Stomach (tissue), 8 donors: ENCODE measurements at regions not wholly inside any gene's neighbourhood (a gene's known extent, or its start where the extent isn't known, plus 50 kb on each side); places are given as distances from the start of the nearest gene placed in this dataset.
A peak's percentile ranks its signal among the peaks of the same experiment; 100 is the strongest.

ENCODE experiments used
- DNase-seq, 2 donors: peaks; one replicate each; pipeline versions ENCODE4 v3.0.0 to v3.0.0-alpha.2; 2013 to 2019
- H3K27ac ChIP-seq, 5 donors: fragments of 200-600 bp in 4 of 5; sonication (generic) in 4 of 5; one replicate each; pipeline ENCODE4 v1.5.1; 2013 to 2019; ENCODE audit warnings: mild to moderate bottlenecking in 1 of 5, moderate library complexity in 1 of 5
- H3K27me3 ChIP-seq, 3 donors: fragments of 200-600 bp; sonication (generic); one replicate each; pipeline ENCODE4 v1.5.1; 2017 to 2019; ENCODE audit warnings: mixed run types in 1 of 3
- H3K36me3 ChIP-seq, 4 donors: fragments of 200-600 bp; sonication (generic); 1 replicate in 3 of 4; 2 replicates in 1 of 4; pipeline ENCODE4 v1.5.1; 2016 to 2019
- H3K4me1 ChIP-seq, 4 donors: fragments of 200-600 bp; sonication (generic); one replicate each; pipeline ENCODE4 v1.5.1; 2016 to 2019
- H3K4me3 ChIP-seq, 4 donors: fragments of 200-600 bp; sonication (generic) in 3 of 4; one replicate each; pipeline ENCODE4 v1.5.1; 2016 to 2019; ENCODE audit warnings: mild to moderate bottlenecking in 1 of 4
- H3K9me3 ChIP-seq, 4 donors: fragments of 200-600 bp; sonication (generic); one replicate each; pipeline ENCODE4 v1.5.1; 2016 to 2019
- CTCF ChIP-seq, 7 experiments: fragments of 450-650 bp in 4 of 7; fragments of 200-600 bp in 3 of 7; sonication (generic) in 3 of 7; IDR thresholded peaks; one replicate each; pipeline ENCODE4 v1.5.1; 2016 to 2019; ENCODE audit warnings: antibody characterized with exemption in 7 of 7, control low read depth in 2 of 7, mild to moderate bottlenecking in 1 of 7
- EP300 ChIP-seq: sonication (generic); formaldehyde crosslinking; IDR thresholded peaks from one replicate; pipeline ENCODE4 v1.6.1; 2017; ENCODE audit warnings: antibody characterized with exemption
- POLR2A ChIP-seq, 4 donors: fragments of 450-650 bp; IDR thresholded peaks; one replicate each; pipeline ENCODE4 v1.6.1; 2016; ENCODE audit warnings: antibody characterized with exemption in 4 of 4, control low read depth in 2 of 4, mild to moderate bottlenecking in 1 of 4, moderate library complexity in 1 of 4
- POLR2AphosphoS5 ChIP-seq, 3 donors: sonication (generic); formaldehyde crosslinking; IDR thresholded peaks; one replicate each; pipeline ENCODE4 v1.6.1; 2016; ENCODE audit warnings: antibody characterized with exemption in 3 of 3
- WGBS, 5 donors: extraction: QIAGEN DNeasy Blood & Tissue Kit in 3 of 5; methylation state at CpG; one replicate each; pipeline versions ENCODE4 v1.1.5 to v1.1.7; 2013 to 2018; 5-methylcytosine and 5-hydroxymethylcytosine counted together
- intact Hi-C: fragments of 100-400 bp; cut with DNase I; formaldehyde crosslinking; loops from one replicate; pipeline ENCODE4 v1.15.1; 2023; ENCODE audit warnings: low total_unique reads
- donor health status: healthy with polysubstance abuse.
- donor health status: Bipolar disorder and iron deficiency.
- donor health status: healthy.

DNA sequence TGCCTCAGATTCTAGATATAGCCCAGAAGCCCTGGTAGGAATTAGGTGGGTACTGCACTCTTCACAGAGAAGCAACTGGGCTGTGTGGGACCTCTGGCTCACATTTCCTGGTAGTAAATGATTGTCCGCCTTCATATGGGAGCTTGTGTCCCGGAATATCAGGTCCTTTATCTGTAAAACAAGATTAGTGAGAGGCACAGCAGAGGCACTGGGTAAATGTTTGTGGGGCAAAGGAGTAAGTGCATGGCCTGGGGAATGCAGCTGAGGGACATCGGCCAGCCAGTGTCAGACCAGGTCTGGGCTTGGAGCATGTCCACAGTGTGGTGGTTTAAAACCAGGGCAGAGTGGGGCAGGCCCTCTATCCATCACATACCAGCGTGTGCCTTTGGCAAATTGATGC, 323.3 kb upstream of the ZMIZ1 start:
- TF ChIP-seq CTCF (IDR thresholded peaks at IDR 0.05), result no peak
- no peak for TF ChIP-seq EP300
- TF ChIP-seq POLR2AphosphoS5 (IDR thresholded peaks at IDR 0.05), result peak in 2 of 3 donors; percentile 15 to 54
- TF ChIP-seq POLR2A (IDR thresholded peaks at IDR 0.05), result no peak
- DNase-seq, result peak; percentile 63 to 73
- intact Hi-C loops, result no loop called here
- H3K9me3 ChIP-seq, result no peaks in the 10 kb centered on the region
- 29 to 55% (median 36%) methylated on average over 4 of the region's 4 CpGs for WGBS, 5 donors
- no peak overlapping the region for H3K4me3 ChIP-seq
- peak overlapping the region in 3 of 5 donors; percentile 10 to 55 (median 24) for H3K27ac ChIP-seq
- peaks cover 27 to 54% (median 49%) of the 10 kb centered on the region in 4 donors for H3K4me1 ChIP-seq
- no peaks in the 10 kb centered on the region for H3K27me3 ChIP-seq
- H3K36me3 ChIP-seq, result no peaks in the 10 kb centered on the region

DNA sequence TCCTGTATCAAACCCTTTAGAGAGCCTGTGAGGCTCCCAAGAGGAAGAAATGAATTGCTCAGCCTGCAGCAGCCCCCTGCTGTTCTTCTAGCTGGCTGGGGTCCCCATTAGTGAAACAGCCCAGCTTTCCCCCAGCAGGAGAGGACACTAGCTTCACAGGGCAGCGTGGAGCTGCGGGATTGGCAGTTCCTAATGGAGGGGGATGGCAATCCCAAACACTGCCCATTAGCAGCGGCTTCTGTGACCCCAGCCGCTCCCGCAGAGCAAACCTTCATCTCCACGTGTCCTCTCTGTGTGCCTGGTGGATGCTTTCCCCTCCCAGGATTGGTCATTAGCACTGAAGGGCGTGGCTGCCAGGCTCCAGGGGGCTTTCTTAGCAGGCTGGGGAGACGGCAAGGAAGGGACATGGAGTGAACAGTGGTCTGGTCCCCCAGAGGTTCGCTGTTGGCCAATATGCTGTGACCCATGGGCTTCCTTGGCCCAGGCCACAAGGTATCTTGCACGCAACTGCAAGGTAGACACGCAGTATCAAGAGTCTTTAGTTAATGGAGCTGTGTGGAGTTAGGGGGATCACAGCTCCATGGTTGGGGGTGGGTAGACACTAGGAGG, 322.5 kb upstream of the ZMIZ1 start:
- Histone ChIP-seq H3K27ac (no peak overlapping the region), H3K9me3 (no peaks in the 10 kb centered on the region), H3K27me3 (no peaks in the 10 kb centered on the region), H3K4me1 (peaks cover 27 to 51% (median 46%) of the 10 kb centered on the region in 4 donors), H3K4me3 (no peak overlapping the region), H3K36me3 (no peaks in the 10 kb centered on the region)
- WGBS, 5 donors, result 83 to 87% (median 84%) methylated on average over 8 to 11 of the region's 11 CpGs
- intact Hi-C loops, result no loop called here
- DNase-seq, result no peak
- TF ChIP-seq CTCF (IDR thresholded peaks at IDR 0.05), result no peak
- TF ChIP-seq POLR2A (IDR thresholded peaks at IDR 0.05), result no peak
- no peak for TF ChIP-seq EP300
- no peak for TF ChIP-seq POLR2AphosphoS5 (IDR thresholded peaks at IDR 0.05)

GRCh38 chr10:78747401-78748234, 321.1 kb upstream of the ZMIZ1 start:
- Histone ChIP-seq H3K4me1 (peaks cover 25 to 37% (median 33%) of the 10 kb centered on the region in 4 donors), H3K4me3 (no peak overlapping the region), H3K27ac (no peak overlapping the region), H3K36me3 (no peaks in the 10 kb centered on the region), H3K9me3 (no peaks in the 10 kb centered on the region), H3K27me3 (no peaks in the 10 kb centered on the region)
- WGBS, 5 donors, result 92 to 98% (median 95%) methylated on average over 14 of the region's 14 CpGs
- TF ChIP-seq POLR2A (IDR thresholded peaks at IDR 0.05) (no peak), CTCF (IDR thresholded peaks at IDR 0.05) (no peak), POLR2AphosphoS5 (IDR thresholded peaks at IDR 0.05) (no peak), EP300 (no peak)
- DNase-seq, result no peak
- intact Hi-C loops, result no loop called here

DNA sequence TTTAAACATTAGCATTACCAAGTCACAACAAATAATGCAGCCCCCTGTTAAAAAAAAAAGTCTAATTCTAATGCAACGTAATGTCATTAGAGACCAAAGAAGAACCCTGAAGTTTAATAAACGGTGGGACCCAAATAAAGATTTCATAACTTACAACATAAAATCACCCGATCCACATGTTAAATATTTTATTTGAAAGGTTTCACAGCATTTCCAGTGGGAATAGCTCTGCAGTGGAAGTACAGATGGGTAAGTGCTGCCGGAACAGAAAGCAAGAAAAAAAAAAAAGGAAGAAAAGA, 320.6 kb upstream of the ZMIZ1 start:
- Histone ChIP-seq H3K27me3 (no peaks in the 10 kb centered on the region), H3K9me3 (no peaks in the 10 kb centered on the region), H3K27ac (no peak overlapping the region), H3K36me3 (no peaks in the 10 kb centered on the region), H3K4me1 (peaks cover 20 to 31% (median 27%) of the 10 kb centered on the region in 4 donors), H3K4me3 (no peak overlapping the region)
- DNase-seq, result no peak
- intact Hi-C loops, result no loop called here
- no peak for TF ChIP-seq CTCF (IDR thresholded peaks at IDR 0.05)
- no peak for TF ChIP-seq POLR2AphosphoS5 (IDR thresholded peaks at IDR 0.05)
- TF ChIP-seq EP300, result no peak
- TF ChIP-seq POLR2A (IDR thresholded peaks at IDR 0.05), result no peak
- WGBS, 5 donors, result 72 to 94% (median 87%) methylated on average over 4 of the region's 4 CpGs
